Glutamatergic neuron (in vitro differentiated cells): ENCODE measurements at regions not wholly inside any gene's neighbourhood (a gene's known extent, or its start where the extent isn't known, plus 50 kb on each side); places are given as distances from the start of the nearest gene placed in this dataset.

Experiments used
- DNase-seq: peaks from one replicate; pipeline ENCODE4 v3.0.0; 2022
- H3K27ac Mint-ChIP-seq: one replicate; pipeline ENCODE4 v1.8.0; 2020; ENCODE audit warnings: mild to moderate bottlenecking, mixed read lengths, inconsistent platforms; ENCODE audit not compliant: unreplicated experiment
- H3K27me3 Mint-ChIP-seq: one replicate; pipeline ENCODE4 v1.8.0; 2020; ENCODE audit warnings: mild to moderate bottlenecking, moderate library complexity, mixed read lengths, inconsistent platforms; ENCODE audit not compliant: unreplicated experiment
- H3K36me3 Mint-ChIP-seq: one replicate; pipeline ENCODE4 v1.8.0; 2020; ENCODE audit warnings: mild to moderate bottlenecking, mixed read lengths, inconsistent platforms; ENCODE audit not compliant: unreplicated experiment
- H3K4me1 Mint-ChIP-seq: one replicate; pipeline ENCODE4 v1.8.0; 2020; ENCODE audit warnings: mild to moderate bottlenecking, low read depth, mixed read lengths, inconsistent platforms; ENCODE audit not compliant: unreplicated experiment
- H3K4me3 Mint-ChIP-seq: one replicate; pipeline ENCODE4 v1.8.0; 2020; ENCODE audit warnings: mild to moderate bottlenecking, mixed read lengths, inconsistent platforms; ENCODE audit not compliant: unreplicated experiment
- H3K9me3 Mint-ChIP-seq: one replicate; pipeline ENCODE4 v1.8.0; 2020; ENCODE audit warnings: mild to moderate bottlenecking, moderate library complexity, mixed read lengths, inconsistent platforms; ENCODE audit not compliant: unreplicated experiment
- CTCF ChIP-seq: fragments of 200-600 bp; sonication (generic); IDR thresholded peaks from one replicate; pipeline ENCODE4 v1.5.0; 2021; ENCODE audit not compliant: partially characterized antibody, unreplicated experiment

- no peak for TF ChIP-seq CTCF
- DNase-seq, result no peak
- no peaks in the 10 kb centered on the region for H3K4me1 Mint-ChIP-seq
- H3K27me3 Mint-ChIP-seq, result no peaks in the 10 kb centered on the region
- H3K36me3 Mint-ChIP-seq, result no peaks in the 10 kb centered on the region
- no peak overlapping the region for H3K4me3 Mint-ChIP-seq
- no peak overlapping the region for H3K27ac Mint-ChIP-seq
- peaks cover 1% of the 10 kb centered on the region for H3K9me3 Mint-ChIP-seq
These were observed 586.6 kb upstream of the BTBD3 start for GRCh38 chr20:11331096-11331495.

GRCh38 chr20:11332381-11332780 lies 585.3 kb upstream of the BTBD3 start:
- Mint-ChIP-seq H3K36me3 (no peaks in the 10 kb centered on the region), H3K27me3 (no peaks in the 10 kb centered on the region), H3K9me3 (peaks cover 1% of the 10 kb centered on the region), H3K4me3 (no peak overlapping the region), H3K4me1 (no peaks in the 10 kb centered on the region), H3K27ac (no peak overlapping the region)
- DNase-seq, result no peak
- no peak for TF ChIP-seq CTCF

- H3K9me3 Mint-ChIP-seq, result peaks cover 1% of the 10 kb centered on the region
- no peaks in the 10 kb centered on the region for H3K36me3 Mint-ChIP-seq
- H3K27ac Mint-ChIP-seq, result no peak overlapping the region
- no peaks in the 10 kb centered on the region for H3K27me3 Mint-ChIP-seq
- no peaks in the 10 kb centered on the region for H3K4me1 Mint-ChIP-seq
- H3K4me3 Mint-ChIP-seq, result no peak overlapping the region
- no peak for TF ChIP-seq CTCF
- no peak for DNase-seq
These were observed 584.1 kb upstream of the BTBD3 start for GRCh38 chr20:11333634-11334033.

GRCh38 chr20:11337361-11338130 lies 580.1 kb upstream of the BTBD3 start:
- no peak for TF ChIP-seq CTCF
- DNase-seq, result no peak
- no peak overlapping the region for H3K27ac Mint-ChIP-seq
- no peak overlapping the region for H3K4me3 Mint-ChIP-seq
- no peaks in the 10 kb centered on the region for H3K36me3 Mint-ChIP-seq
- H3K27me3 Mint-ChIP-seq, result no peaks in the 10 kb centered on the region
- H3K4me1 Mint-ChIP-seq, result no peaks in the 10 kb centered on the region
- H3K9me3 Mint-ChIP-seq, result peaks cover 1% of the 10 kb centered on the region

DNA sequence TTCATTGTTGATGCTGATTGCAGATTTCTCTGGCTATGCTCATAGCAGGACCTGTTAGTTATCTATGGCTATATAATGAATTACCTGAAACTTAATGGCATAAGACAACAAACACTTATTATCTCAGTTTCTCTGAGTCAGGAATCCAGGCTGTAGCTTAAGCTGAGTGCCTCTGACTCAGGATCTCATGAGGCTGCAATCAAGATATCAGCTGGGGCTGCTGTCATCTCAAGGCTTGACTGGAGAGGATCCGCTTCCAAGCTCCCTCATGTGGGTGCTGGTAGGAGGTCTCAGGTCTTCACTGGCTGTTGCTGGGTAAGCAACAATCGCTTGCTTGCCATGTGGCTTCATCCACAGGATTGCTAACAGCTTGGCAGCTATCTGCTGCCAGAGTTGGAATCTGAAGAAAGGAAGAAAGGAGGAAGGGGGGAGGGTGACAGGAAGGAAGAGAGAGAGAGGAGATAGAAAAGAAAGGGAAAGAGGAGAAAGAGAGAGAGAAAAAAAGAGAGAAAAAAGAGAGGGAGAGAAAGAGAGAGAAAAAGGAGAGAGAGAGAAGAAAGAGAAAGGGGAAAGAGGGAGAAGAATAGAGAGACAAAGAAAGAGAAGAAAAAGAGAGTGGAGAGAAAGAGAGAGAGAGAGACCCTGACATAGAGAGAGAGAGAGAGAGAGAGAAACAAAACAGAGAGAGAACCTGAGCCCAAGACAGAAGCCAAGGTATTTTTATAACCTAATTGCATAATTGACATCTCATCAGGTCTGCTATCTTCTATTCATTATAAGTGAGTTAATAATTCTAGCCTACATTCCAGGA lies 579.0 kb upstream of the BTBD3 start:
- peaks cover 1% of the 10 kb centered on the region for H3K9me3 Mint-ChIP-seq
- no peaks in the 10 kb centered on the region for H3K4me1 Mint-ChIP-seq
- no peaks in the 10 kb centered on the region for H3K36me3 Mint-ChIP-seq
- H3K4me3 Mint-ChIP-seq, result no peak overlapping the region
- no peak for TF ChIP-seq CTCF
- no peak for DNase-seq
- no peaks in the 10 kb centered on the region for H3K27me3 Mint-ChIP-seq
- no peak overlapping the region for H3K27ac Mint-ChIP-seq
